Heart right ventricle (tissue), 16 donors: ENCODE measurements at regions not wholly inside any gene's neighbourhood (a gene's known extent, or its start where the extent isn't known, plus 50 kb on each side); places are given as distances from the start of the nearest gene placed in this dataset.

Experiments used
- ATAC-seq, 8 donors: fragments of 200-7000 bp; cut with Tn5 transposase; one replicate each; pipeline ENCODE4 v1.9.1; 2020; ENCODE audit warnings: mild to moderate bottlenecking in 8 of 8, moderate library complexity in 8 of 8, moderate number of reproducible peaks in 1 of 8
- DNase-seq, 2 donors: peaks; one replicate each; pipeline ENCODE4 v3.0.0-alpha.2; 2020
- H3K27ac ChIP-seq, 10 donors: fragments of 200-600 bp; sonication (generic) in 2 of 10; one replicate each; pipeline versions ENCODE4 v1.5.0 to v1.8.0; 2020 to 2022; ENCODE audit warnings: mild to moderate bottlenecking in 3 of 10
- H3K27me3 ChIP-seq, 7 donors: fragments of 200-600 bp; one replicate each; pipeline ENCODE4 v1.8.0; 2021 to 2022; ENCODE audit warnings: mild to moderate bottlenecking in 2 of 7
- H3K36me3 ChIP-seq, 9 donors: fragments of 200-600 bp; sonication (generic) in 1 of 9; one replicate each; pipeline versions ENCODE4 v1.5.0 to v1.8.0; 2020 to 2022; ENCODE audit warnings: mild to moderate bottlenecking in 2 of 9
- H3K4me1 ChIP-seq, 9 donors: fragments of 200-600 bp; sonication (generic) in 1 of 9; one replicate each; pipeline versions ENCODE4 v1.5.0 to v1.8.0; 2020 to 2022; ENCODE audit warnings: mild to moderate bottlenecking in 4 of 9
- H3K4me3 ChIP-seq, 10 donors: fragments of 200-600 bp; sonication (generic) in 2 of 10; one replicate each; pipeline versions ENCODE4 v1.5.0 to v1.8.0; 2020 to 2022; ENCODE audit warnings: mild to moderate bottlenecking in 7 of 10, moderate library complexity in 2 of 10
- H3K9me3 ChIP-seq, 11 donors: fragments of 200-600 bp in 10 of 11; sonication (generic) in 2 of 11; one replicate each; pipeline versions ENCODE4 v1.5.0 to v1.8.0; 2013 to 2022; ENCODE audit warnings: mild to moderate bottlenecking in 2 of 11, control low read depth in 1 of 11, moderate library complexity in 1 of 11
- CTCF ChIP-seq, 9 donors: fragments of 200-600 bp; sonication (generic) in 2 of 9; IDR thresholded peaks; one replicate each; pipeline versions ENCODE4 v1.5.0 to v1.8.0; 2021 to 2022; ENCODE audit warnings: antibody characterized with exemption in 9 of 9, mild to moderate bottlenecking in 5 of 9, moderate library complexity in 1 of 9
- WGBS, 2 donors: extraction: QIAGEN DNeasy Blood & Tissue Kit; methylation state at CpG; one replicate each; pipeline ENCODE4 v1.1.7; 2013; ENCODE audit warnings: inconsistent platforms in 1 of 2; 5-methylcytosine and 5-hydroxymethylcytosine counted together
- intact Hi-C, 10 donors: fragments of 100-400 bp; cut with DNase I; formaldehyde crosslinking; loops; one replicate each; pipeline versions ENCODE4 v1.11.1 to v1.14.2; 2022
- donor health status: Arrhythmogenic right ventricular cardiomyopathy.
- donor health status: ischemic (EF 13 %, LVEDD 7.1; RV severe dilation, severe dysfunction).
- donor health status: healthy with polysubstance abuse.
- donor health status: DM: no; HTN: yes; CAD: no.
- donor health status: DM: no; HTN: no; CAD: no.
- donor health status: ischemic (EF 25% LVEDD 6.9; RV normal size, moderate dysfunction).
- donor health status: ischemic (EF 25% LVEDD 5.7; RV mildly dilated, moderate dysfunction).
- donor health status: healthy.
- donor health status: DM: yes; HTN: yes; CAD: no.
- donor health status: Ischemic cardiomyopathy.
- donor health status: ischemic (EF 35%, LVEDD 5.7; RV mildly dilated, moderate dysfunction).
- donor health status: nonischemic (EF 11% LVEDD 7.7; RV severe dilation, severe dysfunction).
- donor health status: DM: yes; HTN: yes; CAD: no.
- donor health status: PGD.
- donor health status: ischemic (EF 29% LVEDD 5.4; RV normal size, mild dysfunction).
- donor health status: nonischemic (EF 23%, LVEDD 6.1; RV moderate dilation, normal function).

GRCh38 chr10:21260066-21260465, 265.4 kb downstream of the SKIDA1 start:
- Histone ChIP-seq H3K36me3 (no peaks in the 10 kb centered on the region), H3K27me3 (no peaks in the 10 kb centered on the region), H3K9me3 (no peaks in the 10 kb centered on the region), H3K4me3 (no peak overlapping the region), H3K4me1 (peaks cover 0 to 9% (median 0%) of the 10 kb centered on the region in 9 donors), H3K27ac (no peak overlapping the region)
- no peak for TF ChIP-seq CTCF (IDR thresholded peaks at IDR 0.05)
- ATAC-seq = peak in 4 of 8 donors; percentile 31 to 82 (median 57)
- WGBS, 2 donors = 68 to 76% methylated on average over 6 of the region's 6 CpGs
- intact Hi-C loops = loop anchor here in 5 of 10 donors (5.0 to 10.0 kb wide), 4 partner anchors 85 to 405 kb away; no protein-coding TSS in a partner anchor
- peak in 1 of 2 donors; percentile 16 for DNase-seq

GRCh38 chr10:21257919-21258318, 267.6 kb downstream of the SKIDA1 start:
- no peak for ATAC-seq
- H3K4me3 ChIP-seq = no peak overlapping the region

DNA sequence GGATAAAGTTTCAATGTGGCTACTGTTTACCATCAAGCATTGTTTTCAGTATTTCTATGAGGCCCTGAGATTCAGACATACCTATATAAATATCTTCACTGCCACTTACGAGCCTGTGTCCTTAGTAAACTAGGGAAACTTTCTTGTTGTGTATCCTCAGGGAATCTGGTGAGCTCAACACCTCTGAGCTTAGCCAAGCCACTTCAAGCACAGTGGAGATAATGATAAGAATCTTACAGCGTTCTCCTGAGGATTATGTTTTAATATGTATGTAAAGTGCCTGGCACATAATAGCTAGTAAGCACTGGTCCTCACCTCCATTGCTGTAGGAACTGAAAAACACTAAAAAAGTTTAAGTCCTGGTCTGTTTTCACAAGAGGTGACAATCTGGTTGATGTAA, 268.3 kb downstream of the SKIDA1 start:
- WGBS, 2 donors = 79 to 87% methylated on average over 2 of the region's 2 CpGs
- intact Hi-C loops = no loop called here
- no peak for ATAC-seq

More at GRCh38 chr10:21257919-21258318, 267.6 kb downstream of the SKIDA1 start:
- no peak for DNase-seq
- Histone ChIP-seq H3K27ac (no peak overlapping the region), H3K27me3 (no peaks in the 10 kb centered on the region), H3K36me3 (no peaks in the 10 kb centered on the region), H3K9me3 (no peaks in the 10 kb centered on the region), H3K4me1 (peaks cover 0 to 9% (median 0%) of the 10 kb centered on the region in 9 donors)
- intact Hi-C loops = no loop called here
- 44 to 54% methylated on average over 2 of the region's 2 CpGs for WGBS, 2 donors
- TF ChIP-seq CTCF (IDR thresholded peaks at IDR 0.05) = no peak

GRCh38 chr10:21249435-21249834, 276.0 kb downstream of the SKIDA1 start:
- WGBS, 2 donors = 95% methylated on average over 1 of the region's 1 CpG

More for the DNA sequence above, 268.3 kb downstream of the SKIDA1 start:
- Histone ChIP-seq H3K4me3 (no peak overlapping the region), H3K27ac (no peak overlapping the region), H3K9me3 (no peaks in the 10 kb centered on the region), H3K27me3 (no peaks in the 10 kb centered on the region), H3K36me3 (peaks cover 0 to 3% (median 0%) of the 10 kb centered on the region in 9 donors), H3K4me1 (peaks cover 0 to 9% (median 0%) of the 10 kb centered on the region in 9 donors)
- DNase-seq = no peak
- TF ChIP-seq CTCF (IDR thresholded peaks at IDR 0.05) = no peak

More at GRCh38 chr10:21249435-21249834, 276.0 kb downstream of the SKIDA1 start:
- H3K4me3 ChIP-seq = no peak overlapping the region
- TF ChIP-seq CTCF (IDR thresholded peaks at IDR 0.05) = no peak
- peaks cover 0 to 3% (median 0%) of the 10 kb centered on the region in 9 donors for H3K36me3 ChIP-seq
- H3K4me1 ChIP-seq = no peaks in the 10 kb centered on the region
- DNase-seq = no peak
- H3K27ac ChIP-seq = no peak overlapping the region
- H3K9me3 ChIP-seq = no peaks in the 10 kb centered on the region
- no peak for ATAC-seq
- intact Hi-C loops = no loop called here
- H3K27me3 ChIP-seq = no peaks in the 10 kb centered on the region
